GM06990 (cell line): ENCODE measurements at regions not wholly inside any gene's neighbourhood (a gene's known extent, or its start where the extent isn't known, plus 50 kb on each side); places are given as distances from the start of the nearest gene placed in this dataset.

Source experiments
- DNase-seq: peaks from one replicate; pipeline ENCODE4 v3.0.0-alpha.2; 2011; ENCODE audit not compliant: insufficient read length; ENCODE audit errors: extremely low read depth
- H3K27me3 ChIP-seq: replicated peaks from 2 replicates; pipeline ENCODE4 v1.6.0; 2011; ENCODE audit warnings: low read length; ENCODE audit not compliant: control insufficient read depth, insufficient read depth
- H3K36me3 ChIP-seq: 2 replicates; pipeline ENCODE4 v1.5.1; 2011; ENCODE audit warnings: low read length; ENCODE audit not compliant: control insufficient read depth, insufficient read depth
- H3K4me3 ChIP-seq: replicated peaks from 2 replicates; pipeline ENCODE4 v1.5.1; 2011; ENCODE audit warnings: low read depth, mild to moderate bottlenecking, control low read depth, low read length
- TF ChIP-seq, protein P1 (sequence below): IDR thresholded peaks from 2 replicates; pipeline ENCODE4 v1.5.1; 2011; ENCODE audit warnings: low read length, control low read depth, mild to moderate bottlenecking, inconsistent platforms; ENCODE audit not compliant: insufficient read depth, poor library complexity, severe bottlenecking

DNA sequence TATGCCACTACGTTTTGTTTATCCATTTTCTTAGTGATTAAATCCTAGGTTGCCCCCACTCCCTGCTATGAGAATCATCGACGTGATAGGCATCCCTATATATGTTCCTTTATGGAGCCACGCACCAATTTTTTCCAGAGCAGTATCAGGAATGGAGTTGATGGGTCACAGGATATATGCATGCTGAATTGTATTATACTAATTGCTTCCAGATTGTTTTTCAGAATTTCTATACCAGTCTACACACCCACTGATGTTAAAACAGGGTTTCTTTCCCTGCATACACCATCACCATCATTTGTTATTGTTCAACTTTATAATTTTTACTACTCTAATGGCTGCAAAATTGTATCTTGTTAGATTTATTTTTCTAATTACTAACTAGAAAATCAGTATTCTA is 100.1 kb upstream of the MRPS22 start:
- TF ChIP-seq, protein P1, sequence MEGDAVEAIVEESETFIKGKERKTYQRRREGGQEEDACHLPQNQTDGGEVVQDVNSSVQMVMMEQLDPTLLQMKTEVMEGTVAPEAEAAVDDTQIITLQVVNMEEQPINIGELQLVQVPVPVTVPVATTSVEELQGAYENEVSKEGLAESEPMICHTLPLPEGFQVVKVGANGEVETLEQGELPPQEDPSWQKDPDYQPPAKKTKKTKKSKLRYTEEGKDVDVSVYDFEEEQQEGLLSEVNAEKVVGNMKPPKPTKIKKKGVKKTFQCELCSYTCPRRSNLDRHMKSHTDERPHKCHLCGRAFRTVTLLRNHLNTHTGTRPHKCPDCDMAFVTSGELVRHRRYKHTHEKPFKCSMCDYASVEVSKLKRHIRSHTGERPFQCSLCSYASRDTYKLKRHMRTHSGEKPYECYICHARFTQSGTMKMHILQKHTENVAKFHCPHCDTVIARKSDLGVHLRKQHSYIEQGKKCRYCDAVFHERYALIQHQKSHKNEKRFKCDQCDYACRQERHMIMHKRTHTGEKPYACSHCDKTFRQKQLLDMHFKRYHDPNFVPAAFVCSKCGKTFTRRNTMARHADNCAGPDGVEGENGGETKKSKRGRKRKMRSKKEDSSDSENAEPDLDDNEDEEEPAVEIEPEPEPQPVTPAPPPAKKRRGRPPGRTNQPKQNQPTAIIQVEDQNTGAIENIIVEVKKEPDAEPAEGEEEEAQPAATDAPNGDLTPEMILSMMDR, result no peak
- no peak overlapping the region for H3K4me3 ChIP-seq
- H3K27me3 ChIP-seq, result no peaks in the 10 kb centered on the region
- no peak for DNase-seq
- no peaks in the 10 kb centered on the region for H3K36me3 ChIP-seq

DNA sequence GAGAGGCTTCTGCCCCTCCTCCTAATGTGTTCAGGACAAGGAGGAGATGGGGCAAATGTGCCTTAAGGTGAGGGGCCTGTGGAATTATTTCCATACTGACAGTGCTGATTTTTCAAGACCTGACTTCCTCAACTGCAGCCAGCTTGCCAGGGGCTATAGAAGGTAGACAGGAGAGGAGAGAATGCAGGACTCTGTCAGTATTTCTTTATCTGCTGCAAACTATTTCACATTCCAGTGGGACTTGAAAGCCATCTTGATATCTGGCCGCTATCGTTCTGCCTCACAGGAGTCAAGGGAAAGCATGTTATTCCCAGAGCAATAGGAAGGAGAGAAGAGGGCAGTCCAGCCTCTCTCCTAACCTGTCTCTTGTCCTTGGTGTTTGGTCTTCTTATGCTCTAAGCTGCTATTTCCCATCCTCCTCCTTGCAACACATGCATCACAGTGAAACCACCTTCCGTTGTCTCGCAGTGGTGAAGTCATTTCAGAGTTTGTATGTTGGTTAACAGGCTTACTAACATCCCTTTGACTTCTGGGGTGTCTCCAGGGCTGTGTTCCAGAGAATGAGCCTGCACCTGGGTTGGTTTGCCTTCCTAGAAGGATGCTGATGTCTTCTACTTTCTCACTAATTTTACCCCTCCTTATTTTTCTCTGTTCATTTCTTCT is 95.1 kb upstream of the MRPS22 start:
- TF ChIP-seq, protein P1, result no peak
- H3K27me3 ChIP-seq, result no peaks in the 10 kb centered on the region; the same call in 1 of the 2 replicates
- no peak for DNase-seq

DNA sequence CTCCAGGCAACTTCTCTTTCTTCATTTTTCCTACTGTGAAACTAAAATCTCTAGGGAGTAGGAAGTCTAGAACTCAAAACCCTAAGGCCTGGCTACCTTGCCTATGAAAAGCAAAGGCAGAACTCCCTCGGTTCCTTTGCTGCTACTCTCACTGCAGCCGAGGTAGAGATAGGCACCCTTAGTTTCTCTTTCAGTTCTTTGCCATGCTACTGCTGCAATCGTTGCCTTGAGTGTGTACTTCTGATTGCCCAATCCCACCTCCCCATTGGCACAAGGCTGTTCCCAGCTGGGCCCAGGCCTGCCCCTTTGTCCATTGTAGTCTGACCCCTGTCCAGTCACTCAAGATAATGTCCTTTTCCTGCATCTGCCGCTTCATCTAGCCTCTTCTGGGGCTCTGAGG is 92.3 kb upstream of the MRPS22 start:
- Histone ChIP-seq H3K27me3 (no peaks in the 10 kb centered on the region; the same call in 1 of the 2 replicates), H3K36me3 (no peaks in the 10 kb centered on the region), H3K4me3 (no peak overlapping the region)
- TF ChIP-seq, protein P1, result no peak
- no peak for DNase-seq

More for the DNA sequence above, 95.1 kb upstream of the MRPS22 start:
- Histone ChIP-seq H3K36me3 (no peaks in the 10 kb centered on the region), H3K4me3 (no peak overlapping the region)

DNA sequence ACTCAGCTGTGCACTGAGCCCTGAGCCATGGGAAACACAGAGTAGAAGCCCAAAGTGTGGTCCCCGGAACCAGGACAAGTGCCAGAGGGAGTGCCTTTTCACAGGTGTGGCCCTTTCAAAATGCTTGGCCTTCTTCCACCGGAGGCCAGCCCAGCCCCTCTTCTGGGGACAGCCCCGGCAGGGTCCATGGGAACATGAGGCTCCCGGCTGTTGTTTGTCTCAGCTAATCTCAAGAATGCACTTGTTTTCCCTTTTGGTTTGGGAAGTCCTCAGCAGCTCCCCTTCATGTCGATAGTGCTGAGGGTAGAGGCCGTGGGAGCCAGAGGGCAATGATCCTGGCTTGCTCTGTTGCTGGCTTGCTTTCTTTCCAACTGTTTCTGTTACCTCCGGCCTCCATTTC is 91.1 kb upstream of the MRPS22 start:
- DNase-seq, result no peak
- TF ChIP-seq, protein P1, result no peak
- no peak overlapping the region for H3K4me3 ChIP-seq
- no peaks in the 10 kb centered on the region; the same call in 1 of the 2 replicates for H3K27me3 ChIP-seq
- no peaks in the 10 kb centered on the region for H3K36me3 ChIP-seq

DNA sequence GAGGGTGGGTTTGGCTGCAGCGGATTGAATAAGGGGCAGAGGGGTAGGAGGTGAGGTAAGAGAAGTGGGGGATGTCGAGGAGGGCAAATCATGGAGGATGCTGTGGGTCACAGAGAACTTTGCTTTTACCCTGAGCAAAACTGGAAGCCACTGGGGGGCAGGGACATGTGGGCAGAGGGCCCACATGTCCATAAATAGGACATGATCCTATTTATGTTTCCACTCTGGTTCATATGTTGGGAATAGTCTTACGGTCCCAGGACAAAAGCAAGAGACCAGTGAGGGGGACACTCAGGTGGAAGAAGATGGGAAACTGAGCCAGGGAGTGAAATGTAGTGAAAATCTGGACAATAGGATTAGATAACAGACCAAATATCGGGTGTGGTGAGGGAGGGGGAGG is 85.5 kb upstream of the MRPS22 start:
- no peak for DNase-seq
- TF ChIP-seq, protein P1, result no peak
- Histone ChIP-seq H3K27me3 (no peaks in the 10 kb centered on the region; the same call in none of the 2 replicates), H3K4me3 (no peak overlapping the region), H3K36me3 (no peaks in the 10 kb centered on the region)
